ENCODE measurements at regions not wholly inside any gene's neighbourhood (a gene's known extent, or its start where the extent isn't known, plus 50 kb on each side); places are given as distances from the start of the nearest gene placed in this dataset.

- DNase-seq = no peak
- no CpG with 5 or more reads among the region's 2 CpGs for WGBS, 2 experiments (ENCODE audit: extremely low coverage in 2 of 2, insufficient read length in 1 of 2)
- POLR2A ChIA-PET (ENCODE audit: unreplicated experiment) = no interaction called here
- H2BK120ac ChIP-seq (ENCODE audit: low read depth, low read length) = no peak overlapping the region
- CTCF ChIA-PET = no interaction called here
- H3K4me2 ChIP-seq (ENCODE audit: low read depth, low read length) = no peak overlapping the region
- ATAC-seq (ENCODE audit: low read depth) = no peak
- no peaks in the 10 kb centered on the region for H3K27me3 ChIP-seq (ENCODE audit: control insufficient read depth, insufficient read depth, low read length)
- in situ Hi-C loops (cut with MboI; ENCODE audit: low sequenced_read_pairs) = no loop called here
- H2BK20ac ChIP-seq (ENCODE audit: low read depth, low read length) = no peak overlapping the region
- H4K91ac ChIP-seq (ENCODE audit: insufficient read depth, low read depth, low read length) = no peak overlapping the region
- dilution Hi-C loops (cut with HindIII; ENCODE audit: low sequenced_read_pairs, unreplicated experiment) = no loop called here
- H2BK5ac ChIP-seq (ENCODE audit: low read depth, low read length, poor library complexity, severe bottlenecking) = no peak overlapping the region
- no peak overlapping the region for H3K14ac ChIP-seq (replicated peaks; ENCODE audit: low read depth, low read length)
- no TSS peak for BruUV-seq (replicated peaks)
- H3K23ac ChIP-seq (ENCODE audit: low read depth, low read length) = no peak overlapping the region
- intact Hi-C loops (cut with micrococcal nuclease) = no loop called here
- no peak overlapping the region for H3K18ac ChIP-seq (ENCODE audit: low read depth, low read length)
- TF ChIP-seq ELK1 (IDR thresholded peaks at IDR 0.05; ENCODE audit: borderline replicate concordance, low read depth, low read length) = no peak
- no peak for TF ChIP-seq MAFK (IDR thresholded peaks at IDR 0.05; ENCODE audit: low read depth, low read length)
- TF ChIP-seq RFX5 (IDR thresholded peaks at IDR 0.05; ENCODE audit: low read depth, low read length) = no peak
- no peak for TF ChIP-seq SMC3 (IDR thresholded peaks at IDR 0.05; ENCODE audit: low read depth, low read length)
- no peak for TF ChIP-seq CTCF (conservative IDR thresholded peaks at IDR 0.05; ENCODE audit: low read depth, low read length)
- TF ChIP-seq POLR2A (IDR thresholded peaks at IDR 0.05; ENCODE audit: low read depth, low read length) = no peak
- no peak for TF ChIP-seq CHD1 (IDR thresholded peaks at IDR 0.05; ENCODE audit: low read depth, low read length)
- no peak for TF ChIP-seq MXI1 (IDR thresholded peaks at IDR 0.05; ENCODE audit: borderline replicate concordance, low read depth, low read length)
- TF ChIP-seq BHLHE40 (IDR thresholded peaks at IDR 0.05; ENCODE audit: low read depth, low read length) = no peak
- TF ChIP-seq RAD21 (IDR thresholded peaks at IDR 0.05; ENCODE audit: low read length) = no peak
- no peak overlapping the region for H3K27ac ChIP-seq (ENCODE audit: insufficient read depth, low read length)
- H4K8ac ChIP-seq (ENCODE audit: low read depth in 2 of 2, low read length in 2 of 2) = no peak overlapping the region
- no peak overlapping the region for H3K9ac ChIP-seq (ENCODE audit: low read depth, low read length)
- H3K9me3 ChIP-seq (ENCODE audit: control insufficient read depth, insufficient read depth, low read length) = no peaks in the 10 kb centered on the region
- H3K56ac ChIP-seq (ENCODE audit: extremely low read depth, insufficient read depth, low read length) = no peak overlapping the region
- H2BK15ac ChIP-seq (ENCODE audit: low read depth, low read length) = no peak overlapping the region
- H4K20me1 ChIP-seq (ENCODE audit: insufficient read depth, low read length) = no peaks in the 10 kb centered on the region
- H3K4me3 ChIP-seq (ENCODE audit: insufficient read depth, low read depth, low read length) = no peak overlapping the region
- no peak overlapping the region for H4K5ac ChIP-seq (ENCODE audit: low read depth, low read length)
- H3K36me3 ChIP-seq (ENCODE audit: control insufficient read depth, insufficient read depth, low read length) = no peaks in the 10 kb centered on the region
- no peak overlapping the region for H2AFZ ChIP-seq (replicated peaks; ENCODE audit: low read length, poor library complexity)
- no peaks in the 10 kb centered on the region for H3K79me1 ChIP-seq (ENCODE audit: low read depth in 1 of 2, low read length in 2 of 2)
- H2AK9ac ChIP-seq (replicated peaks; ENCODE audit: low read depth, low read length, poor library complexity) = no peak overlapping the region
- H2AK5ac ChIP-seq (ENCODE audit: low read depth, low read length) = no peak overlapping the region
- H3K4me1 ChIP-seq (ENCODE audit: control insufficient read depth, insufficient read depth, low read length) = no peaks in the 10 kb centered on the region
- H3K4ac ChIP-seq (ENCODE audit: low read depth, low read length) = no peak overlapping the region
- H3K9me1 ChIP-seq (ENCODE audit: insufficient read depth, low read length) = no peaks in the 10 kb centered on the region
Measured at GRCh38 chr13:66071029-66071428, 1159.1 kb downstream of the PCDH9 start.
